ENCODE measurements at regions not wholly inside any gene's neighbourhood (a gene's known extent, or its start where the extent isn't known, plus 50 kb on each side); places are given as distances from the start of the nearest gene placed in this dataset.
"Not testable (repeated sequence)": the region's sequence is repeated elsewhere in the genome, so short reads cannot be mapped to it uniquely, and the experiment has no call there.

GRCh38 chr4:3866813-3867129 lies 100.6 kb downstream of the ADRA2C start:
- no peak for DNase-seq

GRCh38 chr4:3867403-3868100 lies 101.4 kb downstream of the ADRA2C start:
- DNase-seq: no peak

DNA sequence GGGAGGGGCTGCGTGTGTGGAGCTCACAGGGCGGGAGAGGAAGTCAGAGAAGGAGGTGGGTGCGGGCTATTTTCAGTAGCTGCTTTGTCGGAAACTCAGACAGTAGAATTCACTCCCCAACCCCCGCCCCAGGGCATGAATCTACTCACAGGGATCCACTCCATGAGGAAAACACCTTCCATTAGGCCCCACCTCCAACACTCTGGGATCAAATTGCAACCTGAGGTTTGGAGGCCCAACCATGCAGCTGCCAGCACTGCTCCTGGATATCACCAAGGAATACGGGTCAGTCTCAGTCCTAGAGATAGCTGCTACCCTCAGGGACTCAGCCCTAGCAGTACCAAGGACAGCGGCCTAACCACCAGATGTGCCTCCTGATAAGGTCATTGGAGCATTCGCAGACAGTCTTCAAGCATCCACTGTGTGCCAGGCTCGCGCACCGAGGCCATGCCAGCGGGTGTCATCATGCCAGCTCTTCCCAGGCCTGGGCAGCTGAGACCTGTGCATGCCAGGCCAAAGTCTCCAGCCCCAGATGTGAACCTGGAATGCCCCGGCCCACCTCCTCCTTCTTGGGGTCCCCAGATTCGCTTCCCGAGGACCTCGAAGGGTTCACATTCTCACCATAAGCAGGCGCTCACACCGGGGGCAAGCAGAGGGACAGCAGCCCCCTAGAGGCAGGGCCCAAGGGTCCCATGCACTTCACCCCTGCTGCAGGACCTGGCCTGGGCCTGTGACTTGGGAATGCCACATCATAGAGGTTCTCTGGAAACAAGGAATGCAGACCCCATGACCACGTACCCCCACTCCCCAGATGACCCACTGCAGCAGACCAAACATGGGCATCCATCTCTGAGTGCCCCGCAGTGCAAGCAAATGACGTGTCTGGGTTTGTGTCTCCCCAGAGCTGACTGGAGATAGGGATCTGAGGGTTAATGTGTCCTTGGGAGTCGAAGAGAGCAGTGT lies 102.3 kb downstream of the ADRA2C start:
- DNase-seq: no peak

GRCh38 chr4:3869174-3869572 lies 103.0 kb downstream of the ADRA2C start:
- no peak for DNase-seq

DNA sequence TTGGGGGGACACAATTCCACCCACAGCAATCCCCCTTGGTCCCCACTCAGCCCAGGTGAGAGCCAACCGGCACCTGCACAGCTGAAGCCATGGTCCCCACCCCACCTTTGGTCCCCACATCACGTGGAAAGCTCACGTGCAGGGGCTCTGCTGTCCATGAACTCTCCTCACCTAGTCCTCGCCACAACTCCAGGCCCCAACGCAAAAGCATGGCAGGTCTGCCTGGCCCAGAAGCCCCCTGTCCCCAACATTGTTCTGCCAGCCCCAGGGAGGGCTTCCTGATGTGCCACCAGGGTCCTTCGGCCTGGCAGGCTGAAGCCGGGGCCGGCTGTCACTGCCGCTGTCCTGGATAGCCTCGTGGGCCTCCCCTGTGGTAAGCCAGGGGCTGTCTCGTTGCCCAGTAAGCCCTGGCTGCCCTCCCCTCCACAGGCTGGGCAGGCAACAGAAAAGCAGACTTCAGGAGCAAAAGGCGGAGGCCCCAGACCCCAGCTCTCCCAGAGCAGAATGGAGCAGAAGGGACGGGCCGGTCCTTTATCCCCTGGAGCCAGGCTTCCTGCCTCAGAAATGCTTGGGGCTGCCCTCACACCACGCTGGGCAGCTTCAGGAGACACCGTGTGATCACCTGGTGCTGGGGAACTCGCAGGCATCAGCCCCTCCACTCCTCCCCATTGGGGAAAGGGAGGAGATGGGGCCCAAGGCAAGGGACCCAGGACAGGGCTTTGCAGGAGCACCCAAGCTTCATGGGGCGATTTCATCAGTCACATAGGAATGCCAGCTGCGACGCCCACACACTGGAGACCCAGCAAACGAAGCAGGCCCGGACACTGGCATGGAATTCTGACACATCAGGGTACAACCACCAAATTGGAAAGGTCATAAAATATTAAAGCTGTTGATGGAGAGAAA lies 103.7 kb downstream of the ADRA2C start:
- DNase-seq: no peak

DNA sequence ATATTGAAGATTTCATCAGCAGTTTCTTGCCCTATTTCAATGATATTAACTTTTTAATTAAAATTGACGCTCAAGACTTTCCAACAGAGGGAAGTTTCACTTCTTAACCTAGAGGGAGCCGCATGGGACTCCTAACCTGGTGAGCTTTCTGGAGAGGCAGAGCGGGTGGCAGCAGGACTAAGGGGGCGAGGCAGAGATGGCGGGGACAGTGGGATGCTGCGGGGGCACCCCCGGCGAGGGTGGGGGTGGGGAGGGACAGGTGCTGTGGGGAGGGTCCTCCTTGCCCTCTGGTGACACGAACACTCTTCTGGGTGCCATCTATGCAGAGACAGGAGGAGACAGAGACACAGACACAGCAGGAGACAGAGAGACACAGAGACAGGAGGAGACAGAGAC lies 104.4 kb downstream of the ADRA2C start:
- DNase-seq: no peak

GRCh38 chr4:3871181-3871852 lies 105.1 kb downstream of the ADRA2C start:
- DNase-seq: peak; percentile 44

DNA sequence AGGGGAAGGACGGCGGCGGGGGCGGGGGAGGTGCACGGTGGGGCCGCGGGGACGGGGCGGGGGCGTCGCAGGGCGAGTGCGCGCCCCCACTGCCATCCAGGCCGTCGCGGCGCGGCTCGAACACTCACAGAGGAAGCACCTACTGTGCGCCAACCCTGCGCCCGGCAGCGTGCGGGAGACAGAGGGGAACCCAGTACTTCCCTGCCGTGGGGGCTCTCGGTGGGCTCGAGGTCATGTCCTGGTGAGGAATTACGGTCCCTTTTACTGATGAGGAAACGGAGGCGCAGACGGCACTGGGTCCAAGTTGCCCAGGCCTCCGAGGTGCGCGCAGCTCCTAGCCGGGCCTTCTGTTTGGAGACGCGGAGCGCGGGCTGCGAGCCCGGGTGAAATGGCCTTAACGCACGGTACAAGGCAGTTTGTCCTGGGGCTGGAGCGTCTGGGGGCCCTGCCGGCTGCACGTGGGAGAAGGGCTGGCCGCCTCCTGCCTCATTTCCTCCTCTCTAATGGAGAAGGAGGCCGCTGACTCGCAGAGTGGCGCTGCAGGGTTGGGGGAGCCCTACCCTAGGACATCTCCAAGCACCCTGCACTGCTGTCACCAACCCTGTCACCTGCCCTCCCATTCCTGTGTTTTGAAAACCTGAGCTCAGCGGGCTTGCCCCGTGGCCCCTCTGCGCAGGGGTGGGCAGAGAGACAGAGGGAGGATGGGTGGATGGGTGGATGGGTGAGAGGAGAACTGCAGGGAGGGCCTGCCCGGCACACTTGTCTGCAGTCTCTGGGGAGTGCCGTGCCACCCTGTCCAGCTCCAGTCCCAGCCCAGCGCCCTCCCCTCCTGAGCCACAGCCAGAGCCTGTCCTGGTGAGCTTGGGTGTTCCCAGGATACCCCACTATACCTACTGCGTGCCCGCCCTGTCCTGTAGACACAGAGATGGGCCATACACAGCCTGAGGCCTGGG lies 106.0 kb downstream of the ADRA2C start:
- DNase-seq: no peak

DNA sequence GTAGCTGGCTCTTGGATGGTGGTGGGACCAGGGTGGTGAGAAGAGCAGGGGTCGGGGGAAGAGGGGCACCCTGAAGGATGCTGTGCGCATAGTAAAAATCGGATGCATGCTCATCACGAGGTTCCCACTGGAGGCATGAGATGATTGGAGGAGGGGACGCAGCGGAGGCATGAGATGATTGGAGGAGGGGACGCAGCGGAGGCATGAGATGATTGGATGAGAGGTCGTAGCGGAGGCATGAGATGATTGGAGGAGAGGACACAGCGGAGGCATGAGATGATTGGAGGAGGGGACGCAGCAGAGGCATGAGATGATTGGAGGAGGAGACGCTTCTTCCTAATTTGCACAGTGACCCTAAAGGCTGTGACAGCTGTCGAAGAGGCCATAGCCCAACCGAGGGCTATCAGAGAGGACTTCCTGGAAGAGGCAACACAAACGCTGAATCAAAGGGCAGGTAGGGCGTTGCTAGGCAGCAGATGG lies 106.7 kb downstream of the ADRA2C start:
- no peak for DNase-seq

DNA sequence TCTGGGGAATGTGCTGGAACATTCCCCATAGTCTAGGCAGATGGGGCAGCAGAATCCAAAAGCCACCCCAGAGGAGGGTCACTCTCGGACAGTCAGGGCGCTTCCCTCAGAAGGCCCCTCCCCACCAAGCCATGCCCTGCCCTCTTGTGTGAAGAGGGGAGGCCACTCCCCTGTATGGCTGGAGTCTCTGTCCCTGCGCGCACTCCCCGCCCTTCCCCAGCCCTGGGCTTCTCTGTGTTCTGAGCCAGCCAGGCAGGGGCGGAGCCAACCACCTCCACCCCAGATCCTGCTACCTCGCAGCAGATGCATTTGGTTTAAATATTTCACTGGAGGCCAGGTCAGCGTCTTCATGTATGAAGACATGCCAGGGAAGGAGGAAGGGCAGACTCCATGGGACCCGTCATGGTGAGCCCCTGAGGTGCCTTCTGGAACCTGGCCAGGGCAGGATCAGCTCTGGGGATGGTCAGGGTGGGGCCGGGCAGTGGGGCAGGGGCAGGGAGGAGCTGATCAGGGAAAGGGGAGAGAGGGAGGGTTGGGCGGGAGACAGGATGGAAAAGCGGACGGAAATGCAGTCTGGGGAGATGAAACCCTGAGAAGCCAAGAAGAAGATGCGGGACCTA lies 107.3 kb downstream of the ADRA2C start:
- DNase-seq: no peak

DNA sequence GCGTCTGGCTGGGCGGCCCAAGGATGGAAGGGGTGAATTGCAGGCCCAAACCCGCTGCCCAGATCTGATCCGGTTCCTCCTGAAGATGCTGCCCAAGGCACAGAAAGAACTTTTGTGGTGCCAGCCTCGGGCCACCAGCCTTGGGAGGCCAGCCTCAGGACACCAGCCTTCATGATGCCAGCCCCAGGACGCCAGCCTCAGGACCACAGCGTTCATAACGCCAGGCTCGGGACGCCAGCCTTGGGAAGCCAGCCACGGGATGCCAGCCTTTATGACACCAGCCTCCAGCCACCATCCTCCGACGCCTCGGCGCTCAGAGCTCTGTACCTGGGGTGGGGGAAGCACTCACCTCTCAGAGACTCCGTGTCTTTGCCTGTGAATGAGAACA lies 107.8 kb downstream of the ADRA2C start:
- no peak for DNase-seq

DNA sequence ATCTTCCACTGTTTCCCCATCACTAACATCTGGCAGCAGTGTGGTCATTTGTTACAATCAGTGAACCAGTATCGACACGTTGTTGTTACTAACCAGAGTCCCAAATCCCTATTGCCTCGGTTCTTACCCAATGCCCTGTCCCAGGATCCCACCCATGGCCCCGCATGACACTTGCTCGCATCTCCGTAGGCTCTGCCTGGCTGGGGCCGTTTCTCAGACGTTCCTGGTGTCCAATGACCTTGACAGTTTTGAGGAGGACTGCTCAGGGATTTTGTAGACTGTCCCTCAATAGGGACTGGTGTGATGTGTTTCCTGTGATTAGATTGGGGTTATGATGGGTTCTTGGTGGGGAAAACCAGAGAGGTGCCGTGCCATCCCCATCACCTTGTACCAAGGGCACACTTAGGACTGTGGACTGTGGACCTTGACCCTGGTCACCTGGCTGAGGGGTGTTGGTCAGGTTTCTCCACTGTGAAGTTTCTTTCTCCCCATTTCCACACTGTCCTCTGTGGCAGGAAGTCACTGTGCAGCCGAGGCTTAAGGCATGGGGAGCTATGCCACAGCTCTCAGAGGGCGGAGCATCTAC lies 108.4 kb downstream of the ADRA2C start:
- DNase-seq: no peak

DNA sequence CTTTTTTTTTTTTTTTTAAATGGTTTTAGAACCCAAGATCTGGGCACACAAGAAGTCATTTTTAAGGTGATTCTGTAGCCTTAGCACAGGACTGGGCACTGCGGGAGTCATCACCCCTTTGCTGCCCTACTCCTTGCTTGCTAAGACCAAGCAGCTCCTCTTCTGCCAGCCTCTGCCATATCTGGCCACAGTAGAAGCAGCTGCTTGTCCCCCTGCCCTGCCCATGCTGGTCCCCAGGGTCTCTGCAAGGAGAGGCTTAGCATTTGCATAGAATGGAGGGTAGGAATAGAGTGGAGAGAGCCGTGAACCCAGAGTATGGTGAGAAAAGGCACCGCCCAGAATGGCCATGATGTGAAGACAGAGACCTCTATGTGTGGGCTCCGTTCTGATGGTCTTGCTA lies 109.3 kb downstream of the ADRA2C start:
- DNase-seq: no peak

GRCh38 chr4:3876057-3876845 lies 110.1 kb downstream of the ADRA2C start:
- not testable (repeated sequence) for DNase-seq

- no peak for DNase-seq
Measured at GRCh38 chr4:3877236-3877635, 111.1 kb downstream of the ADRA2C start.

- DNase-seq: no peak
Measured at GRCh38 chr4:3877868-3878267, 111.7 kb downstream of the ADRA2C start.

- DNase-seq: no peak
Measured at GRCh38 chr4:3878678-3879077, 112.5 kb downstream of the ADRA2C start.

GRCh38 chr4:3879681-3880614 lies 113.8 kb downstream of the ADRA2C start:
- DNase-seq: peak; percentile 32
